K562 (cell line): ENCODE measurements at regions not wholly inside any gene's neighbourhood (a gene's known extent, or its start where the extent isn't known, plus 50 kb on each side); places are given as distances from the start of the nearest gene placed in this dataset.

Experiments used
- ATAC-seq: fragments of 200-7000 bp; cut with Tn5 transposase; 3 replicates; pipeline ENCODE4 v1.9.1; 2020; ENCODE audit warnings: moderate library complexity
- BruUV-seq: library from RNA; stranded (reverse); fragments of 400-500 nt; replicated peaks from 2 replicates; lab custom pipeline; 2021; lab: Mats Ljungman, UMichigan
- CTCF ChIA-PET: fragments of 300-600 bp; formaldehyde crosslinking; extraction: SDS; loops from one replicate; lab custom pipeline; 2021; ENCODE audit warnings: low intra/inter-chr PET ratio; lab: Yijun Ruan, JAX
- POLR2A ChIA-PET: fragments of 300-600, 350-650 bp; sonication (Branson Sonifier 250); formaldehyde crosslinking; extraction: SDS; loops from one replicate; lab custom pipeline; 2021; ENCODE audit warnings: antibody characterized with exemption, inconsistent platforms; lab: Yijun Ruan, JAX
- DNase-seq, 4 experiments: peaks; one replicate each; pipeline versions ENCODE4 v3.0.0 to v3.0.0-alpha.2; 2011 to 2018; ENCODE audit warnings: low spot score in 3 of 4, mixed read lengths in 3 of 4; ENCODE audit errors: extremely low read depth in 1 of 4
- FAIRE-seq: peaks from 2 replicates; lab custom pipeline; 2011; peaks lifted over from hg19 to GRCh38; lab: Jason Lieb, UNC
- H2AFZ ChIP-seq: 2 replicates; pipeline ENCODE4 v1.6.0; 2011; ENCODE audit warnings: low read depth, low read length, control low read depth, inconsistent platforms
- H3K27ac ChIP-seq: fragments of 200-600 bp; 3 replicates; pipeline ENCODE4 v1.8.0; 2011; ENCODE audit warnings: low read depth, mild to moderate bottlenecking, control low read depth, inconsistent platforms, low read length, moderate library complexity, mixed read lengths; ENCODE audit errors: extremely low read depth
- H3K27me3 ChIP-seq, 2 experiments: fragments of 300-600 bp in 1 of 2; 2 replicates in 1 of 2; 3 replicates in 1 of 2; pipeline versions ENCODE4 v1.6.0 to v1.8.0; 2011; ENCODE audit warnings: inconsistent platforms in 2 of 2, low read length in 2 of 2, mild to moderate bottlenecking in 1 of 2, mixed read lengths in 1 of 2, moderate library complexity in 1 of 2; ENCODE audit not compliant: control insufficient read depth in 2 of 2, insufficient read depth in 2 of 2
- H3K36me3 ChIP-seq: fragments of 300-600 bp; 3 replicates; pipeline ENCODE4 v1.8.0; 2011; ENCODE audit warnings: mild to moderate bottlenecking, low read length, inconsistent platforms; ENCODE audit not compliant: control insufficient read depth, insufficient read depth
- H3K4me1 ChIP-seq, 2 experiments: fragments of 200-600 bp in 1 of 2; replicated peaks in 1 of 2; 2 replicates in 1 of 2; 3 replicates in 1 of 2; pipeline versions ENCODE4 v1.5.1 to v1.8.0; 2011; ENCODE audit warnings: inconsistent platforms in 2 of 2, low read length in 2 of 2, mild to moderate bottlenecking in 1 of 2, mixed read lengths in 1 of 2, moderate library complexity in 1 of 2; ENCODE audit not compliant: control insufficient read depth in 2 of 2, insufficient read depth in 2 of 2
- H3K4me2 ChIP-seq: 2 replicates; pipeline ENCODE4 v1.6.1; 2011; ENCODE audit warnings: low read length, control low read depth, inconsistent platforms, mixed read lengths; ENCODE audit not compliant: insufficient read depth
- H3K4me3 ChIP-seq: fragments of 200-600 bp; sonication (generic), shearing (Covaris generic); 2 replicates; pipeline ENCODE4 v1.5.1; 2016; ENCODE audit warnings: control low read depth, inconsistent platforms
- H3K79me2 ChIP-seq: fragments of 200-600 bp; 3 replicates; pipeline ENCODE4 v1.8.0; 2011; ENCODE audit warnings: low read length, inconsistent platforms; ENCODE audit not compliant: control insufficient read depth, insufficient read depth
- H3K9ac ChIP-seq, 2 experiments: 2 replicates each; pipeline versions ENCODE4 v1.6.0 to v1.6.1; 2011; ENCODE audit warnings: low read depth in 2 of 2, low read length in 2 of 2, control low read depth in 1 of 2, inconsistent platforms in 1 of 2, mild to moderate bottlenecking in 1 of 2, mixed read lengths in 1 of 2; ENCODE audit not compliant: insufficient read depth in 1 of 2
- H3K9me1 ChIP-seq: one replicate; pipeline ENCODE4 v1.6.0; 2011; ENCODE audit warnings: inconsistent platforms, mild to moderate bottlenecking, low read length, moderate library complexity; ENCODE audit not compliant: control insufficient read depth, insufficient read depth
- H3K9me3 ChIP-seq: replicated peaks from 2 replicates; pipeline ENCODE4 v1.5.1; 2011; ENCODE audit warnings: low read depth, low read length, inconsistent platforms; ENCODE audit not compliant: control insufficient read depth, insufficient read depth
- H4K20me1 ChIP-seq: replicated peaks from 2 replicates; pipeline ENCODE4 v1.6.1; 2011; ENCODE audit warnings: low read length, inconsistent platforms, mixed read lengths; ENCODE audit not compliant: control insufficient read depth, insufficient read depth
- ASH1L ChIP-seq: fragments of 450-650 bp; IDR thresholded peaks from 2 replicates; pipeline ENCODE4 v1.6.1; 2018; ENCODE audit warnings: borderline replicate concordance, mild to moderate bottlenecking, low read depth; ENCODE audit not compliant: partially characterized antibody
- BRF2 ChIP-seq: IDR thresholded peaks from 3 replicates; pipeline ENCODE4 v1.6.1; 2011; ENCODE audit warnings: borderline replicate concordance, mild to moderate bottlenecking; ENCODE audit not compliant: insufficient read length, insufficient read depth
- PRDM10 ChIP-seq: fragments of 450-650 bp; IDR thresholded peaks from 2 replicates; pipeline ENCODE4 v1.6.1; 2018; ENCODE audit not compliant: partially characterized antibody
- ZNF696 ChIP-seq: fragments of 250-450 bp; sonication (Bioruptor Pico); conservative IDR thresholded peaks from 2 replicates; pipeline ENCODE4 v1.4.0; 2020; ENCODE audit warnings: mild to moderate bottlenecking, moderate library complexity
- ZNF75A ChIP-seq: fragments of 450-650 bp; formaldehyde crosslinking; IDR thresholded peaks from 2 replicates; pipeline ENCODE4 v1.4.0; 2020; ENCODE audit warnings: mild to moderate bottlenecking
- in situ Hi-C: fragments of 300-500 bp; cut with MboI; formaldehyde crosslinking; loops from 4 replicates; pipeline ENCODE4 v1.15.0; 2018; ENCODE audit warnings: inconsistent platforms, mixed read lengths
- intact Hi-C: fragments of 100-400 bp; cut with micrococcal nuclease; formaldehyde crosslinking; loops from 2 replicates; pipeline ENCODE4 v1.14.2; 2022

DNA sequence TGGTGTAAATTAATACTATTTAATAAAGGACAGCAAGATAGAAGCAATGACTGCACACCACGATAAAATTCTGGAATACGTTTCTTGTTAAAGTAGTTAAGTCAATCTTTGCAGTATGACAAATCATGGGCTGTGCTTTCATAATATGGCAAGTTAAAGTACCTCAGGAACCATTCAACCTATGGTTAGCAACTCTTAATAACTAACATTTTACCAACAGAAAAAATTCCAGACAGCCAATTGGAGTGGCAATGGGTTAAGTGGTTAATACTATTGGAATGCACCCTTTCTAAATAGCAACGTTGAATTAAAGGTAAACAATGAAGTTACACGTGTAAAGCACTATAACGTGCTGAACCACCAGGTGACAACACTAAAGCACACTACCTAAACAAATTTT, 72.4 kb upstream of the ZCCHC13 start (continued):
- TF ChIP-seq PRDM10 (no peak), ZNF75A (no peak), ASH1L (no peak), ZNF696 (CRISPR knock-in tag) (no peak)

DNA sequence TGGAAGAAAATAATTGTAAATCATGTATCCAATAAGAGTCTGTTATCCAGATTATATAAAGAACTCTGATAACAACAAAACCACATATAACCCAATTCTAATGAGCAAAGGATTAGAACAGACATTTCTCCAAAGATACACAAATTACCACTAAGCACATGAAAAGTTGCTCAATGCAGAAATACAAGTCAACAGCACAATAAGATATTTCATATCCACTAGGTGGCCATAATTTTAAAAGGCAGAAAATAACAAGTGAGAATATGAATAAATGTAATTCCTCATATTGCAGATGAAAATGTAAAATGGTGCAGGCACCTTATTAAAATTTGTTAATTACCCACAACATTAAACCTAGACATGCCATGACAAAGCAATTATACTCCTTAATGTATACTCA, 73.9 kb upstream of the ZCCHC13 start:
- intact Hi-C loops (loop anchor here (10.0 kb wide), 1 partner anchor 65 kb away; no protein-coding TSS in a partner anchor), in situ Hi-C loops (no loop called here)
- Histone ChIP-seq H4K20me1 (no peaks in the 10 kb centered on the region), H3K4me1 (no peaks in the 10 kb centered on the region), H3K27me3 (no peaks in the 10 kb centered on the region), H3K79me2 (no peaks in the 10 kb centered on the region; the same call in 1 of the 3 replicates), H3K27ac (no peak overlapping the region), H3K4me3 (no peak overlapping the region), H2AFZ (no peak overlapping the region), H3K36me3 (peaks cover 3% of the 10 kb centered on the region; the same call in 1 of the 3 replicates), H3K4me2 (no peak overlapping the region), H3K9me1 (no peaks in the 10 kb centered on the region), H3K9me3 (no peaks in the 10 kb centered on the region), H3K9ac (no peak overlapping the region)
- no peak for DNase-seq
- no peak for TF ChIP-seq BRF2
- FAIRE-seq: no peak
- POLR2A ChIA-PET: no interaction called here
- CTCF ChIA-PET: no interaction called here
- no peak for ATAC-seq
- no TSS peak for BruUV-seq
